ENCODE measurements at regions not wholly inside any gene's neighbourhood (a gene's known extent, or its start where the extent isn't known, plus 50 kb on each side); places are given as distances from the start of the nearest gene placed in this dataset.
"Not testable (repeated sequence)": the region's sequence is repeated elsewhere in the genome, so short reads cannot be mapped to it uniquely, and the experiment has no call there.

GRCh38 chr10:6871128-6871527 is 291.1 kb upstream of the PRKCQ start:
- no peak for DNase-seq (ENCODE audit: low spot score)

GRCh38 chr10:6868036-6868725 is 288.1 kb upstream of the PRKCQ start:
- DNase-seq (ENCODE audit: low spot score): no peak

GRCh38 chr10:6866757-6867156 is 286.7 kb upstream of the PRKCQ start:
- DNase-seq (ENCODE audit: low spot score): no peak

- DNase-seq (ENCODE audit: low spot score): no peak
These were observed 284.1 kb upstream of the PRKCQ start for GRCh38 chr10:6864142-6864541.

- no peak for DNase-seq (ENCODE audit: low spot score)
These were observed 283.3 kb upstream of the PRKCQ start for GRCh38 chr10:6863381-6863780.

- DNase-seq (ENCODE audit: low spot score): no peak
These were observed 270.4 kb upstream of the PRKCQ start for GRCh38 chr10:6850452-6850851.

GRCh38 chr10:6847561-6847960 is 267.5 kb upstream of the PRKCQ start:
- no peak for DNase-seq (ENCODE audit: low spot score)

- no peak for DNase-seq (ENCODE audit: low spot score)
These were observed 264.0 kb upstream of the PRKCQ start for GRCh38 chr10:6843894-6844650.

- no peak for DNase-seq (ENCODE audit: low spot score)
These were observed 263.4 kb upstream of the PRKCQ start for GRCh38 chr10:6843481-6843881.

GRCh38 chr10:6842722-6843121 is 262.6 kb upstream of the PRKCQ start:
- DNase-seq (ENCODE audit: low spot score): no peak

- no peak for DNase-seq (ENCODE audit: low spot score)
These were observed 261.7 kb upstream of the PRKCQ start for GRCh38 chr10:6841761-6842160.

GRCh38 chr10:6840766-6841165 is 260.7 kb upstream of the PRKCQ start:
- DNase-seq (ENCODE audit: low spot score): peak; percentile 56

GRCh38 chr10:6840201-6840691 is 260.2 kb upstream of the PRKCQ start:
- DNase-seq (ENCODE audit: low spot score): peak; percentile 48

- no peak for DNase-seq (ENCODE audit: low spot score)
These were observed 258.0 kb upstream of the PRKCQ start for GRCh38 chr10:6838118-6838517.

- no peak for DNase-seq (ENCODE audit: low spot score)
These were observed 253.5 kb upstream of the PRKCQ start for GRCh38 chr10:6833458-6834011.

- DNase-seq (ENCODE audit: low spot score): not testable (repeated sequence)
These were observed 250.9 kb upstream of the PRKCQ start for GRCh38 chr10:6830981-6831380.

GRCh38 chr10:6824793-6825192 is 244.7 kb upstream of the PRKCQ start:
- DNase-seq (ENCODE audit: low spot score): not testable (repeated sequence)

GRCh38 chr10:6823770-6824169 is 243.7 kb upstream of the PRKCQ start:
- no peak for DNase-seq (ENCODE audit: low spot score)

- DNase-seq (ENCODE audit: low spot score): no peak
These were observed 239.2 kb upstream of the PRKCQ start for GRCh38 chr10:6819301-6819700.

GRCh38 chr10:6817770-6818169 is 237.7 kb upstream of the PRKCQ start:
- DNase-seq (ENCODE audit: low spot score): no peak

- DNase-seq (ENCODE audit: low spot score): no peak
These were observed 235.3 kb upstream of the PRKCQ start for GRCh38 chr10:6815346-6815745.

GRCh38 chr10:6813856-6814255 is 233.8 kb upstream of the PRKCQ start:
- DNase-seq (ENCODE audit: low spot score): no peak

- no peak for DNase-seq (ENCODE audit: low spot score)
These were observed 233.2 kb upstream of the PRKCQ start for GRCh38 chr10:6813306-6813705.
